ENCODE measurements at regions not wholly inside any gene's neighbourhood (a gene's known extent, or its start where the extent isn't known, plus 50 kb on each side); places are given as distances from the start of the nearest gene placed in this dataset.

DNA sequence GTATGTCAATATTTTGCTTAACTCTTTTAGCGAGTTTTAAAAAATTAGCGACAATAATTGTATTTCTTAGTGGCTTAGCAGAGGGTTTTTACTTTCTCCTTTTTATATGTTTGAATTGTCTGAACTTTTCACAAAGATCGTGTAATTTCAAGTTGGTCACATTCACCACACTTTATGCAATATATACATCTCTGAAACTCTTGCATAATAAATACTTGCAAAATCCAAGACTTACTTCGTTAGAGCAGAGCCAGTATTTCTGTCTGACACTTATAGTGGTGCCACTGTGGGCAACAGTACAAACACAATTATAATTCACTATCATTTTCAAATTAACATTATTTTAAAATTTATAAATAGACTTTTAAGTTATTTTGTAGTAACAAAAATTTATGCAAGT lies 62.0 kb downstream of the SUCNR1 start:
- no peak for TF ChIP-seq CTCF (IDR thresholded peaks at IDR 0.05; ENCODE audit: insufficient read depth, low read depth, low read length, missing control alignments)
- no peak for DNase-seq (ENCODE audit: low read depth)

DNA sequence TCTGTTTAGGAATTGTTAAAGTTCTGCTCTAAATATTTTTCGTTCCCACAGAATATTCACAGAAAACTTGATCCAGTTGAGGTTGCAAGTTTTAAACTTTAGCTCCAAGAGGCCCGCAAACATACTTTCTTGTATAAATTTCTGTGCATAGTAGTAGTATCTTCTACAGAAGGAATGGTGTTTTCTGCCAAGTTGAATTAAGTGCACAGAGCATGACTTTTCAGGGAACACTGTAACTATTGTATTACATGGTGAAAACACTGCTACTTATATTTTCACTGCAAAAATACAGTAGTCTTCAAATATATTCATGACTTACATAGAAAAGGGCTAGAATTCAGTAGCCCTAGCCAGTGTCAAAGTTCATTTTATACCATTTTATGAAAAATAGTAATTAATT lies 67.0 kb downstream of the SUCNR1 start:
- no peak for DNase-seq (ENCODE audit: low read depth)
- no peak overlapping the region for H3K4me3 ChIP-seq (ENCODE audit: low read length)
- TF ChIP-seq CTCF (IDR thresholded peaks at IDR 0.05; ENCODE audit: insufficient read depth, low read depth, low read length, missing control alignments): no peak

More for the DNA sequence above, 62.0 kb downstream of the SUCNR1 start:
- no peak overlapping the region for H3K4me3 ChIP-seq (ENCODE audit: low read length)

DNA sequence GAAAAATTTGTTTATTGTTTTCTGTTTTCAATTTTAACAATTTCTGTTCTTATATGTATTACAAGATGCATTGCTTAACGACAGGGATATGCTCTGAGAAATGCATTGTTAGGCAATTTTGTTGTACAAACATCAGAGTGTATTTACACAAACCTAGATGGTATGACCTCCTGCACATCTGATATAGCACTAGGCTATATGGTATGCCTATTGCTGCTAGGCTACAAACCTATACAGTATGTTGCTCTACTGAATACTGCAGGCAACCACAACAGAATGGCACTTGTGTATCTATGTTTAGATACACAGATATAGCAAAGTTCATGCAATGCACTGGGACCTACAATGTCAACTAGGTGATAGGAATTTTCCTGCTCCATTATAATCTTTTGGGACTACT lies 70.1 kb downstream of the SUCNR1 start:
- no peak for TF ChIP-seq CTCF (IDR thresholded peaks at IDR 0.05; ENCODE audit: insufficient read depth, low read depth, low read length, missing control alignments)
- H3K4me3 ChIP-seq (ENCODE audit: low read length): no peak overlapping the region
- DNase-seq (ENCODE audit: low read depth): no peak

DNA sequence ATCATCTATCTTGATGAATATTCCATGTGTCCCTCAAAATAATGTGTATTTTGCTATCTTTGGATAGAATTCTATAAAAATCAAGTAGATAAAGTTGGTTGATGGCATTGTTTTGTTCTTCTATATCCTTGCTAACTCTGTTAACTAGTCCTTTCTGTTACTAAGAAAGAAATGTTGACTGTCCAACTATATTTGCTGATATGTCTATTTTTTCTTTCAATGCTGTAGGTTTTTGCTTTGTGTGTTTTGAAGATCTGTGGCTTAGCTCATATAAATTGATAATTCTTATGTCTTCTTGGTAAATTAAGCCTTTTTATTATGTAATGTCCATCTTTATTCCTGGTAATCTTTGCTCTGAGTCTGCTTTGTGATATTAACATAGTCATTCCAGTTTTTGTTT lies 70.9 kb downstream of the SUCNR1 start:
- no peak for DNase-seq (ENCODE audit: low read depth)
- TF ChIP-seq CTCF (IDR thresholded peaks at IDR 0.05; ENCODE audit: insufficient read depth, low read depth, low read length, missing control alignments): no peak
- no peak overlapping the region for H3K4me3 ChIP-seq (ENCODE audit: low read length)

GRCh38 chr3:151946606-151947005 lies 73.2 kb downstream of the SUCNR1 start:
- H3K4me3 ChIP-seq (ENCODE audit: low read length): no peak overlapping the region
- DNase-seq (ENCODE audit: low read depth): no peak
- TF ChIP-seq CTCF (IDR thresholded peaks at IDR 0.05; ENCODE audit: insufficient read depth, low read depth, low read length, missing control alignments): no peak

- no peak overlapping the region for H3K4me3 ChIP-seq (ENCODE audit: low read length)
- no peak for DNase-seq (ENCODE audit: low read depth)
- TF ChIP-seq CTCF (IDR thresholded peaks at IDR 0.05; ENCODE audit: insufficient read depth, low read depth, low read length, missing control alignments): no peak
Measured at GRCh38 chr3:151949706-151950105, 76.3 kb downstream of the SUCNR1 start.

DNA sequence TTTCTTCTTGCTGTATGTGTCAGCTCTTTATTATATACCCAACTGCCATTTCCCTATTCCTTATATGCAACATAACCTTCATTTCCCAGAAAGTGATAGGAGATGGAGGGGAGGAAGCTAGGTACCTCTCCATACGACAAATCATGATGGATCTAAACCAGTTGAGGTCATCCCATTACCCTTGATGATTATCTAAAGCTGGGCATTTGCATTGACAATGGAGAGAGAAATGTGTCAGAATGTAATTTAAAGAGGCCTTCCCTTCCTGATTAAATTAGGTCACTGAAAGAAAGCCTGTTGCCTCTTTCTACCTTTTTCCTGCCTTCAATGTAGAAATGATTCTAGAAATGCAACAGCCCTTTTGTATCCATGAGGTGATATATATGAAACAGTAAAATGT lies 81.9 kb downstream of the SUCNR1 start:
- no peak for TF ChIP-seq CTCF (IDR thresholded peaks at IDR 0.05; ENCODE audit: insufficient read depth, low read depth, low read length, missing control alignments)
- no peak for DNase-seq (ENCODE audit: low read depth)

More for the DNA sequence above, 81.9 kb downstream of the SUCNR1 start:
- no peak overlapping the region for H3K4me3 ChIP-seq (ENCODE audit: low read length)

All from epithelial cell of esophagus (primary cell).